Heart right ventricle (tissue), 16 donors: ENCODE measurements at regions not wholly inside any gene's neighbourhood (a gene's known extent, or its start where the extent isn't known, plus 50 kb on each side); places are given as distances from the start of the nearest gene placed in this dataset.

Experiments used
- ATAC-seq, 8 donors: fragments of 200-7000 bp; cut with Tn5 transposase; one replicate each; pipeline ENCODE4 v1.9.1; 2020; ENCODE audit warnings: mild to moderate bottlenecking in 8 of 8, moderate library complexity in 8 of 8, moderate number of reproducible peaks in 1 of 8
- DNase-seq, 2 donors: peaks; one replicate each; pipeline ENCODE4 v3.0.0-alpha.2; 2020
- H3K27ac ChIP-seq, 10 donors: fragments of 200-600 bp; sonication (generic) in 2 of 10; one replicate each; pipeline versions ENCODE4 v1.5.0 to v1.8.0; 2020 to 2022; ENCODE audit warnings: mild to moderate bottlenecking in 3 of 10
- H3K27me3 ChIP-seq, 7 donors: fragments of 200-600 bp; one replicate each; pipeline ENCODE4 v1.8.0; 2021 to 2022; ENCODE audit warnings: mild to moderate bottlenecking in 2 of 7
- H3K36me3 ChIP-seq, 9 donors: fragments of 200-600 bp; sonication (generic) in 1 of 9; one replicate each; pipeline versions ENCODE4 v1.5.0 to v1.8.0; 2020 to 2022; ENCODE audit warnings: mild to moderate bottlenecking in 2 of 9
- H3K4me1 ChIP-seq, 9 donors: fragments of 200-600 bp; sonication (generic) in 1 of 9; one replicate each; pipeline versions ENCODE4 v1.5.0 to v1.8.0; 2020 to 2022; ENCODE audit warnings: mild to moderate bottlenecking in 4 of 9
- H3K4me3 ChIP-seq, 10 donors: fragments of 200-600 bp; sonication (generic) in 2 of 10; one replicate each; pipeline versions ENCODE4 v1.5.0 to v1.8.0; 2020 to 2022; ENCODE audit warnings: mild to moderate bottlenecking in 7 of 10, moderate library complexity in 2 of 10
- H3K9me3 ChIP-seq, 11 donors: fragments of 200-600 bp in 10 of 11; sonication (generic) in 2 of 11; one replicate each; pipeline versions ENCODE4 v1.5.0 to v1.8.0; 2013 to 2022; ENCODE audit warnings: mild to moderate bottlenecking in 2 of 11, control low read depth in 1 of 11, moderate library complexity in 1 of 11
- WGBS, 2 donors: extraction: QIAGEN DNeasy Blood & Tissue Kit; methylation state at CpG; one replicate each; pipeline ENCODE4 v1.1.7; 2013; ENCODE audit warnings: inconsistent platforms in 1 of 2; 5-methylcytosine and 5-hydroxymethylcytosine counted together
- intact Hi-C, 10 donors: fragments of 100-400 bp; cut with DNase I; formaldehyde crosslinking; loops; one replicate each; pipeline versions ENCODE4 v1.11.1 to v1.14.2; 2022
- TF ChIP-seq, protein P1 (sequence below), 9 donors: fragments of 200-600 bp; sonication (generic) in 2 of 9; IDR thresholded peaks; one replicate each; pipeline versions ENCODE4 v1.5.0 to v1.8.0; 2021 to 2022; ENCODE audit warnings: antibody characterized with exemption in 9 of 9, mild to moderate bottlenecking in 5 of 9, moderate library complexity in 1 of 9
- donor health status: Arrhythmogenic right ventricular cardiomyopathy.
- donor health status: ischemic (EF 13 %, LVEDD 7.1; RV severe dilation, severe dysfunction).
- donor health status: healthy with polysubstance abuse.
- donor health status: DM: no; HTN: yes; CAD: no.
- donor health status: DM: no; HTN: no; CAD: no.
- donor health status: ischemic (EF 25% LVEDD 6.9; RV normal size, moderate dysfunction).
- donor health status: ischemic (EF 25% LVEDD 5.7; RV mildly dilated, moderate dysfunction).
- donor health status: healthy.
- donor health status: DM: yes; HTN: yes; CAD: no.
- donor health status: Ischemic cardiomyopathy.
- donor health status: ischemic (EF 35%, LVEDD 5.7; RV mildly dilated, moderate dysfunction).
- donor health status: nonischemic (EF 11% LVEDD 7.7; RV severe dilation, severe dysfunction).
- donor health status: DM: yes; HTN: yes; CAD: no.
- donor health status: PGD.
- donor health status: ischemic (EF 29% LVEDD 5.4; RV normal size, mild dysfunction).
- donor health status: nonischemic (EF 23%, LVEDD 6.1; RV moderate dilation, normal function).

DNA sequence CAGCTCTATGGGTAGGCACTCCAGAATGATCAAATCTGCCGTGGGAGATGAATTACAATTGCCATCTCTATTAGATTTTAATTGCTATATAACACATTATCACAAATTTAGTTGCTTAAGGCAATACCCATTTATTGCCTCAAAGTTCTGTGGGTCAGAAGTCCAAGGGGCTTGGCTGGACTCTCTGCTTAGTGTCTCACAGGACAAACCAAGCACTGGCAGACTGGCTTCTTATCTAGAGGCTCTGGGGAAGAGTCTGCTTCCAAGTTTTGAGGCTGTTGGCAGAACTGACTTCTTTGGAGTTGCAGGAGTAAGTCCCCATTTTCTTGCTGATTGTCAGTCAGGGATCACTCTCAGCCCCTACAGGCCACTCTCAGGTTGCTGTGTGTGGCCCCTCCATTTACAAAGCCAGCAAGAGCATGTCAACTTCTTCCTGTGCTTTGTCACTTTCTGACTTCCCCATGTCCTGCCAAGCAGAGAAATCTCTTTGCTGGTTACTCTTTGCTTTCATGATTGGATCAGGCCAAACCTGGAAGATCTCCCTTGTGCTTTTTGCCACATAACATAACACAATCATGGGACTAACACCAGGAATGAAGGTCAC is 93.5 kb upstream of the PRICKLE2 start:
- intact Hi-C loops, result no loop called here
- ATAC-seq (no peak), DNase-seq (no peak)
- Histone ChIP-seq H3K27me3 (no peaks in the 10 kb centered on the region), H3K36me3 (no peaks in the 10 kb centered on the region), H3K9me3 (no peaks in the 10 kb centered on the region), H3K4me3 (no peak overlapping the region), H3K4me1 (peaks cover 0 to 10% (median 0%) of the 10 kb centered on the region in 9 donors), H3K27ac (no peak overlapping the region)
- TF ChIP-seq, protein P1, sequence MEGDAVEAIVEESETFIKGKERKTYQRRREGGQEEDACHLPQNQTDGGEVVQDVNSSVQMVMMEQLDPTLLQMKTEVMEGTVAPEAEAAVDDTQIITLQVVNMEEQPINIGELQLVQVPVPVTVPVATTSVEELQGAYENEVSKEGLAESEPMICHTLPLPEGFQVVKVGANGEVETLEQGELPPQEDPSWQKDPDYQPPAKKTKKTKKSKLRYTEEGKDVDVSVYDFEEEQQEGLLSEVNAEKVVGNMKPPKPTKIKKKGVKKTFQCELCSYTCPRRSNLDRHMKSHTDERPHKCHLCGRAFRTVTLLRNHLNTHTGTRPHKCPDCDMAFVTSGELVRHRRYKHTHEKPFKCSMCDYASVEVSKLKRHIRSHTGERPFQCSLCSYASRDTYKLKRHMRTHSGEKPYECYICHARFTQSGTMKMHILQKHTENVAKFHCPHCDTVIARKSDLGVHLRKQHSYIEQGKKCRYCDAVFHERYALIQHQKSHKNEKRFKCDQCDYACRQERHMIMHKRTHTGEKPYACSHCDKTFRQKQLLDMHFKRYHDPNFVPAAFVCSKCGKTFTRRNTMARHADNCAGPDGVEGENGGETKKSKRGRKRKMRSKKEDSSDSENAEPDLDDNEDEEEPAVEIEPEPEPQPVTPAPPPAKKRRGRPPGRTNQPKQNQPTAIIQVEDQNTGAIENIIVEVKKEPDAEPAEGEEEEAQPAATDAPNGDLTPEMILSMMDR (IDR thresholded peaks at IDR 0.05), result no peak
- 89 to 90% methylated on average over 1 of the region's 1 CpG for WGBS, 2 donors

DNA sequence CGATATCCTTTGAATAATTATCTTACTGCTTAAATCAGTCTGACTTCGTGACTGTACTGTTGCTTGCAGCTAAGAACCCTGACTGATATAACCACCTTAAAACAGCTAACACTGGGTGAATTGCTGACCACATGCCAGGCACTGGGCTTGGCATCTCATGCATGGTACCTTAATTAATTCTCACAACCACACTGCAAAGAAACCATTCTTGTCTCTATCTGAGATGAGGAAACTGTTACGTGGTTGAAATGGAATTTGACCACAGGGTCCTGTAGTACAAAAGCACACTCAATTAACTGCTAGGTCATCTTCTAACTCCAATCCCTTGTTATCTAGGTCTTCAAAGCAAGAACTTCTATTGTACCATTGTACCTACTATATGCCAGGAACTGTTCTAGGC is 92.7 kb upstream of the PRICKLE2 start:
- Histone ChIP-seq H3K4me3 (no peak overlapping the region), H3K9me3 (no peaks in the 10 kb centered on the region), H3K4me1 (peaks cover 0 to 10% (median 0%) of the 10 kb centered on the region in 9 donors), H3K27ac (no peak overlapping the region), H3K27me3 (no peaks in the 10 kb centered on the region), H3K36me3 (no peaks in the 10 kb centered on the region)
- 96 to 97% methylated on average over 3 of the region's 3 CpGs for WGBS, 2 donors
- no peak for DNase-seq
- intact Hi-C loops, result no loop called here
- TF ChIP-seq, protein P1 (IDR thresholded peaks at IDR 0.05), result no peak
- no peak for ATAC-seq

DNA sequence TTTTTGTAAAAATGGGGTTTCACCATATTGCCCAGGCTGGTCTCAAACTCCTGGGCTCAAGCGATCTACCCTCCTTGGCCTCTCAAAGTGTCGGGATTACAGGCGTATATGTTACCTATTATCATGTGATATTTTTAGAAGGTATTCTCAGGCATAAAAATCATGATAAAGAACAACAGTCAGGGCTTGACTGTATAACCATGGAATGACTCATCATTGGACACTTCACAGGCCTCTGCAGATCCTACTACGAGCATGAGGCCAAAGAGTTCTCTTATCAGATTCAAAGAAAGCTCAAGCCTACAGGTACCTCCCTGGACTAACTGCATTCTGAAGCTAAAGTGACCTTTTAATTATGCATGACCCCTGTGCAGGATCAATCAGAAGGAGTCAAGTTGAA is 91.7 kb upstream of the PRICKLE2 start:
- 75 to 81% methylated on average over 4 of the region's 4 CpGs for WGBS, 2 donors

DNA sequence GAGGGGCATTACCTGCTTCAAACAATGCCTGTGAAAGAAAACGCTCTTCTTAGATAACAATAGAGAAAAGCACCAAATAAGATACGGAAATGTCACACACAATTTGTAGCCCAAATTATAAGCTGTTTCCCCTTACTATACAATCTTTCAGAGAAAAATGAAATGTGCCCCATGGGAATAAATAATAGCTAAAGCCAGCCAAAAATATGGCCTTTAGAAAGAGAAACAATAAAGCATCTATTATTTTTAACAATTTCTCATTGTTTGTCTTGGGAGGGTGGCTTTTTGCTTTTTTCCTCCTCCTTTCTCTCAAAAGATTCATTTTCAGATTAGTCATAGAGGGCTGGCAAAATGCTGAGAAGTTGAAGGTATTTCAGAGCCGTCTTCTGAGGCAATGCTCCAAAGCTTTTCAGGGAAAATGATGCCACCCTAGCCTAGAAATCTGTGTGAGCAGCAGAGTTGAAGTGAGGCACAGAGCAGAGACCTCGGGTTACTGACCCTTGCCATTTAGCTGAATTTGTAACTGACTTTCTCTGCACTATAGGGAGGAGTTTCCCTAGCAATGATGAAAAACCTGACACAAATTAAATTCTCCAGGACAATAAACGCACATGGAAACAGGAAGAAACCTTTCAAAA is 86.3 kb upstream of the PRICKLE2 start:
- WGBS, 2 donors, result 47 to 55% methylated on average over 5 of the region's 5 CpGs
- Histone ChIP-seq H3K9me3 (no peaks in the 10 kb centered on the region), H3K27me3 (no peaks in the 10 kb centered on the region), H3K4me3 (no peak overlapping the region), H3K4me1 (peaks cover 0 to 14% (median 4%) of the 10 kb centered on the region in 9 donors), H3K27ac (peak overlapping the region in 2 of 10 donors; percentile 24 to 52), H3K36me3 (no peaks in the 10 kb centered on the region)
- intact Hi-C loops, result no loop called here
- TF ChIP-seq, protein P1 (IDR thresholded peaks at IDR 0.05), result no peak
- DNase-seq (no peak), ATAC-seq (peak in 5 of 8 donors; percentile 7 to 77 (median 59))

More for the DNA sequence above, 91.7 kb upstream of the PRICKLE2 start:
- DNase-seq, result no peak
- Histone ChIP-seq H3K27ac (no peak overlapping the region), H3K4me1 (peaks cover 0 to 8% (median 0%) of the 10 kb centered on the region in 9 donors), H3K9me3 (no peaks in the 10 kb centered on the region), H3K4me3 (no peak overlapping the region), H3K36me3 (no peaks in the 10 kb centered on the region), H3K27me3 (no peaks in the 10 kb centered on the region)
- intact Hi-C loops, result no loop called here
- no peak for ATAC-seq
- TF ChIP-seq, protein P1 (IDR thresholded peaks at IDR 0.05), result no peak
